GM12875 (cell line): ENCODE measurements at regions not wholly inside any gene's neighbourhood (a gene's known extent, or its start where the extent isn't known, plus 50 kb on each side); places are given as distances from the start of the nearest gene placed in this dataset.

Experiments used
- H3K4me3 ChIP-seq: one replicate; pipeline ENCODE4 v1.5.1; 2011; ENCODE audit warnings: low read depth, low read length, control low read depth
- TF ChIP-seq, protein P1 (sequence below): IDR thresholded peaks from 2 replicates; pipeline ENCODE4 v1.5.1; 2011; ENCODE audit warnings: low read depth, mild to moderate bottlenecking, control low read depth, inconsistent platforms, low read length, moderate library complexity, borderline replicate concordance; ENCODE audit not compliant: insufficient read depth

DNA sequence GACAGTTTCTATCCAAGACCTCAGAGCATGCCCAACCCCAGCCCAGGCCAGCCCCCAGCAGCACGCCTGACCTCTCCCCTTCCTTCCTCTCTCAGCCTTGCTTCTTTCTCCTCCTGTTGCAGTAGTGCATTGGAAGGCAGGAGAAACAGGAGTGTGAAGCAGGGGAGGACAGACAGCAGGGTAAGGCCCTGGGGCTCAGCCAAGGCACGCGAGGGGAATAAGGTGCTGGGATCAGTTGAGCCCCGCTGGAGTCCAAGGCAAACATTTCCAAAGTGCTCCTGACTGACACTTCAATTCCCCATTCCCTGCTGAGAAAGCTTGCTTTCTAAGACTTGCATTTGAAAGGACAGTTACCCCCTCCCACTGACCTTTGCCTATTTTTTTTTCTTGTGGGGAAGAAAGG, 73.1 kb upstream of the OLFM4 start:
- TF ChIP-seq, protein P1, sequence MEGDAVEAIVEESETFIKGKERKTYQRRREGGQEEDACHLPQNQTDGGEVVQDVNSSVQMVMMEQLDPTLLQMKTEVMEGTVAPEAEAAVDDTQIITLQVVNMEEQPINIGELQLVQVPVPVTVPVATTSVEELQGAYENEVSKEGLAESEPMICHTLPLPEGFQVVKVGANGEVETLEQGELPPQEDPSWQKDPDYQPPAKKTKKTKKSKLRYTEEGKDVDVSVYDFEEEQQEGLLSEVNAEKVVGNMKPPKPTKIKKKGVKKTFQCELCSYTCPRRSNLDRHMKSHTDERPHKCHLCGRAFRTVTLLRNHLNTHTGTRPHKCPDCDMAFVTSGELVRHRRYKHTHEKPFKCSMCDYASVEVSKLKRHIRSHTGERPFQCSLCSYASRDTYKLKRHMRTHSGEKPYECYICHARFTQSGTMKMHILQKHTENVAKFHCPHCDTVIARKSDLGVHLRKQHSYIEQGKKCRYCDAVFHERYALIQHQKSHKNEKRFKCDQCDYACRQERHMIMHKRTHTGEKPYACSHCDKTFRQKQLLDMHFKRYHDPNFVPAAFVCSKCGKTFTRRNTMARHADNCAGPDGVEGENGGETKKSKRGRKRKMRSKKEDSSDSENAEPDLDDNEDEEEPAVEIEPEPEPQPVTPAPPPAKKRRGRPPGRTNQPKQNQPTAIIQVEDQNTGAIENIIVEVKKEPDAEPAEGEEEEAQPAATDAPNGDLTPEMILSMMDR: no peak

DNA sequence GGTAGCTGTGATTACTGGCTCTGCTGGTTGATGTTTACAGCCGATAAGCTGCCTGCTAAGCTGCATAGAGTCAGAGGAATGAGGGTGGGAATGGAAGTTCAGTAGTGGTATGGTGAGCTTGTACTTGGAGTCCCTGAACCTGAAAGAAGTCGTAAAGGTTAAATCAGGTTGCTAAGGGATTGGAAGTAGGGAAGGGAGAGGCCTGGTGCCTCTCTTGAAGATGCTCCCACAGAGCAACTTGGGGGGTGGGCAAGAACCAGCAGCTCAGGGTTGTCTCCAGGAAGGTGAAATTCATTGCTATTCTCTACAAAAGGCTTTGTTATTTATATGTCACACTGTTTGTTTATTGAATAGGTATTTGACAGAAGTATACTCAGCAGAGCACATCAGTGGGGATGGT, 73.8 kb upstream of the OLFM4 start:
- TF ChIP-seq, protein P1: no peak
- no peak overlapping the region for H3K4me3 ChIP-seq

More for the DNA sequence above, 73.1 kb upstream of the OLFM4 start:
- no peak overlapping the region for H3K4me3 ChIP-seq

DNA sequence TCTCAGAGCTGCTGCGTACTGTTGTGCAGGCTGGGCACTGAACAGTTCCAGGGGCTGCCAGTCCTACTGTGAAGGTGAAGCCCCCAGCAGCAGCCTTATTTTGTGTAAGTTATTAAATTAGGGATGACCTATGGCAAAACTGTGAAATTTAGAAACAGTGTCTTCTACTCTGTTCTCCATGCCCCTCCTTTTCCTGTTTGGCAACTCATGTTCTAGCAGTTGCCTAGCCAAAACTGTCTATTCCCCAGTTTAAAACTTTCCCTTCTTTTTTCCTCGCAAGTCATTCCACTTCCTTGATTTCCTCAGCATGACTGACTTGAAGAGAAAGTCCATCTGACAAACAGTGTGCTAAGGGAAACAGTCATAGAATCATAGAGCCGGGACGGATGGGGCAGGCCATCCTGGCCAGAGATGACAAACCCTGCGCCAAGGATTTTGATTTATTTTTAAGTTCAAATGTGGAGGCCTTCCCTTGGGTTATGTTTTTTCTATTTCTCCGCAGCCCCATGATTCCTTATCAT, 78.1 kb upstream of the OLFM4 start:
- H3K4me3 ChIP-seq: no peak overlapping the region
- TF ChIP-seq, protein P1: no peak

DNA sequence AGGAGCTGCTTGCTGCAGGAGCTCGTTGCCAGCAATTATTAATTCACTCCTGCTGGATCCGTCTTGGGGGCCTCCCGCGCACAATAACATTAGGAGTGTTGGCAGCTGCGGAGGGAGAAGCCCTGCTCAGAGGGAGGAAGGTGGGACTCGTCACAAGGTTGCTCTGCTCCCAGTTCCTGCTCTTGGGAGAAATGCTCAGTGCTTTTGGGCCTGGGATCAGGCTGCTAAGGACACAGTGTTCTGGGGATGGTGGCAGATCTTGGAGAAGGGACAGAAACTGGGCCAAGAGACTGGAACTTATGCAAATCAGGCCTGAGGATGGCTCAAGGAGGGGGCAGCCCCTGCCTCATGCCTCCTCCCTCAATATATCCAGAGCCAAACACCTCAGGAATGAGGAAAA, 78.9 kb upstream of the OLFM4 start:
- TF ChIP-seq, protein P1: no peak
- no peak overlapping the region for H3K4me3 ChIP-seq

DNA sequence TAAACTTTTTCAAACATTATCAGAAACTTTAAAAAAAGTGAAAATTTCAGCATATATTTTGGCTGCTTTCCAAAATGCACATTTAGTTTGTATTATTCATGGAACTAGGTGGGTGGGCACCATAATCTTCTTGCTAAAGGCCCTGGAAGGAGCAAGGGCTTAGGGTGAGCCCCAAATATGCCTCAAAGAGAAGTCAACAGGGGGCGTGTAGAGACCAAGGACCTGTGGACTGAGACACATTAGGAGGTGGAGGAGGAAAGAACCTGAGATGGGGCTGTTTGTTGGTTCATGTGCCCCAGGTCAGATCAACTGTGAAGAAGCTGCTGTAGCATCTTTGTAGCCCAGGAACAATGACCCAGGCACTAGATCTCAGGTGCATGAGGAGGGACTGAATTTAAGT, 79.6 kb upstream of the OLFM4 start:
- H3K4me3 ChIP-seq: no peak overlapping the region
- TF ChIP-seq, protein P1: no peak

DNA sequence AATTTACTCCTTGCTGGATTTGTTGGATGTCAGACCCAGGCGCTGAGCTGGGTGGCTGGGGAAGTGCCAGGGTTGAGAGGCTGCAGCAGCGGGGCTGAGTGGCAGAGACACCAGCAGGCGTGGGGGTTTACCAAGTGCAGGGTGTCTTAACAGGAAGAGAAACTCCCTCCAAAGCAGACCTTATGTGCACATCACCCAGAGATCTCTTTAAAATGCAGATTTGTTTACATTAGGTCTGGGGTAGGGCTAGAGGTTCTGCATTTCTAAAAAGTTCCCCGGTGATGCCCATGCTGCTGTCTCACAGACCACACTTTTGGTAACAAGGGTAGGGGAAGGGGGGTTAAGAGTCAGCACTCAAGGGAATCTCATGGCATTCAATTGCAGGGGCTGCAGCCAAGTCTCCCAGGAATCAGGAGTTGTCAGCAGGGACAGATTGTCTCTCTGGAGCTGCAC, 80.7 kb upstream of the OLFM4 start:
- TF ChIP-seq, protein P1: no peak
- no peak overlapping the region for H3K4me3 ChIP-seq

DNA sequence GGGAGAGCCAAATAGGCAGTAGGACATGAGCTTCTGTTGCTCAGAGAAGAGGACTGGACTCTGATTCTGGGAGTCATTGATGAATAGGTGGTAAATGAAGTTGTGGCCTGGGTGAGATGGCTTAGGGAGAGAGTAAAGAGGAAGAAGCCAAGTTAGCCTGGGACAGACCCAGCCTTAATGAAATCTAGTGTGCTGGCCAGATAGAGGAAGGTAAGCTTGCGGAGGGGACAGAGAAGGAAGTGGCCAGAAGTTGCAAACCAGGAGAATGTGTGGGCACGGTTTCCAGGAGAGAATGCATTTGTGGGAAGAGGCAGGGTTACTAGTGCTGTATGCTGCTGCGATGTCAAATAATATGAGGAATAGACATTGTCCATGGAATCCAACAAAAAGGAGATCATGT, 83.3 kb upstream of the OLFM4 start:
- TF ChIP-seq, protein P1: no peak

More for the DNA sequence above, 83.3 kb upstream of the OLFM4 start:
- no peak overlapping the region for H3K4me3 ChIP-seq
